GM19035 (cell line): ENCODE measurements at regions not wholly inside any gene's neighbourhood (a gene's known extent, or its start where the extent isn't known, plus 50 kb on each side); places are given as distances from the start of the nearest gene placed in this dataset.

ENCODE experiments used
- ATAC-seq: cut with Tn5 transposase; IDR thresholded peaks from one replicate; pipeline ENCODE4 v1.9.1; 2021; ENCODE audit not compliant: unreplicated experiment

- ATAC-seq = no peak
These were observed 262.5 kb upstream of the LMCD1 start for GRCh38 chr3:8239095-8239494.

GRCh38 chr3:8239718-8240695 lies 261.6 kb upstream of the LMCD1 start:
- ATAC-seq = peak; percentile 98

- no peak for ATAC-seq
These were observed 255.6 kb upstream of the LMCD1 start for GRCh38 chr3:8246070-8246469.

- no peak for ATAC-seq
These were observed 248.4 kb upstream of the LMCD1 start for GRCh38 chr3:8253201-8253600.

- no peak for ATAC-seq
These were observed 247.1 kb upstream of the LMCD1 start for GRCh38 chr3:8254489-8254888.

- no peak for ATAC-seq
These were observed 245.9 kb upstream of the LMCD1 start for GRCh38 chr3:8255725-8256124.

- ATAC-seq = no peak
These were observed 245.1 kb upstream of the LMCD1 start for GRCh38 chr3:8256441-8257071.

- no peak for ATAC-seq
These were observed 240.6 kb upstream of the LMCD1 start for GRCh38 chr3:8261018-8261417.

- no peak for ATAC-seq
These were observed 234.9 kb upstream of the LMCD1 start for GRCh38 chr3:8266730-8267131.

GRCh38 chr3:8273479-8273878 lies 228.1 kb upstream of the LMCD1 start:
- ATAC-seq = no peak

GRCh38 chr3:8276056-8276455 lies 225.6 kb upstream of the LMCD1 start:
- ATAC-seq = no peak

- ATAC-seq = no peak
These were observed 225.1 kb upstream of the LMCD1 start for GRCh38 chr3:8276506-8276905.

- no peak for ATAC-seq
These were observed 223.2 kb upstream of the LMCD1 start for GRCh38 chr3:8278448-8278847.

GRCh38 chr3:8279476-8279875 lies 222.1 kb upstream of the LMCD1 start:
- no peak for ATAC-seq

GRCh38 chr3:8279886-8280550 lies 221.6 kb upstream of the LMCD1 start:
- ATAC-seq = no peak

GRCh38 chr3:8282541-8283165 lies 219.0 kb upstream of the LMCD1 start:
- no peak for ATAC-seq

- ATAC-seq = no peak
These were observed 218.4 kb upstream of the LMCD1 start for GRCh38 chr3:8283193-8283592.

- no peak for ATAC-seq
These were observed 215.5 kb upstream of the LMCD1 start for GRCh38 chr3:8286086-8286485.

GRCh38 chr3:8286749-8287148 lies 214.9 kb upstream of the LMCD1 start:
- no peak for ATAC-seq

GRCh38 chr3:8290611-8291010 lies 211.0 kb upstream of the LMCD1 start:
- no peak for ATAC-seq

- ATAC-seq = no peak
These were observed 205.2 kb upstream of the LMCD1 start for GRCh38 chr3:8296461-8296860.
